Epithelial cell of proximal tubule (primary cell): ENCODE measurements at regions not wholly inside any gene's neighbourhood (a gene's known extent, or its start where the extent isn't known, plus 50 kb on each side); places are given as distances from the start of the nearest gene placed in this dataset.

Experiments used
- DNase-seq: peaks from one replicate; pipeline ENCODE4 v3.0.0-alpha.2; 2011; ENCODE audit warnings: low read depth
- H3K4me3 ChIP-seq: 2 replicates; pipeline ENCODE4 v1.5.1; 2011; ENCODE audit warnings: low read depth, mild to moderate bottlenecking, low read length
- TF ChIP-seq, protein P1 (sequence below): conservative IDR thresholded peaks from 2 replicates; pipeline ENCODE4 v1.5.1; 2012; ENCODE audit warnings: low read depth, mild to moderate bottlenecking, low read length

DNA sequence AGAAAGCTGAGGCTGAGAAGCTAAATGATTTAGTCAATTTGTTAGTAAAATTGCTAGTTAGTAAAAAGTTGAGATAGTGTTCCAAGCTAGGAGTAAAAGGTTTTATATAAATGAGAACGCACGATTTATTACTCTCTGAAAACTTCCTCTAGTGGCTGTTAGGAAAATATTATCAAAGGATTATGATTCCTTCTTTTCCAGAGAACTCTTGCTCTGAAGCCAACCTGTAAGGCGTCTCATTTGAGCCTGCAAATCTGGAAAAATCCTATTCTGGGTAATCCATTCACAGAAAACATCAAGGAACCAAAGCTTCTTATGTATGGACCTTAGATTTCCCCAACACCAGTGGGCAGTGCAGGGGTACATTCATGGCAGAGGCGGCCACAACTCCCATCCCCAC, 252.7 kb downstream of the SOD2 start:
- DNase-seq, result no peak
- H3K4me3 ChIP-seq, result no peak overlapping the region
- TF ChIP-seq, protein P1, sequence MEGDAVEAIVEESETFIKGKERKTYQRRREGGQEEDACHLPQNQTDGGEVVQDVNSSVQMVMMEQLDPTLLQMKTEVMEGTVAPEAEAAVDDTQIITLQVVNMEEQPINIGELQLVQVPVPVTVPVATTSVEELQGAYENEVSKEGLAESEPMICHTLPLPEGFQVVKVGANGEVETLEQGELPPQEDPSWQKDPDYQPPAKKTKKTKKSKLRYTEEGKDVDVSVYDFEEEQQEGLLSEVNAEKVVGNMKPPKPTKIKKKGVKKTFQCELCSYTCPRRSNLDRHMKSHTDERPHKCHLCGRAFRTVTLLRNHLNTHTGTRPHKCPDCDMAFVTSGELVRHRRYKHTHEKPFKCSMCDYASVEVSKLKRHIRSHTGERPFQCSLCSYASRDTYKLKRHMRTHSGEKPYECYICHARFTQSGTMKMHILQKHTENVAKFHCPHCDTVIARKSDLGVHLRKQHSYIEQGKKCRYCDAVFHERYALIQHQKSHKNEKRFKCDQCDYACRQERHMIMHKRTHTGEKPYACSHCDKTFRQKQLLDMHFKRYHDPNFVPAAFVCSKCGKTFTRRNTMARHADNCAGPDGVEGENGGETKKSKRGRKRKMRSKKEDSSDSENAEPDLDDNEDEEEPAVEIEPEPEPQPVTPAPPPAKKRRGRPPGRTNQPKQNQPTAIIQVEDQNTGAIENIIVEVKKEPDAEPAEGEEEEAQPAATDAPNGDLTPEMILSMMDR, result no peak

DNA sequence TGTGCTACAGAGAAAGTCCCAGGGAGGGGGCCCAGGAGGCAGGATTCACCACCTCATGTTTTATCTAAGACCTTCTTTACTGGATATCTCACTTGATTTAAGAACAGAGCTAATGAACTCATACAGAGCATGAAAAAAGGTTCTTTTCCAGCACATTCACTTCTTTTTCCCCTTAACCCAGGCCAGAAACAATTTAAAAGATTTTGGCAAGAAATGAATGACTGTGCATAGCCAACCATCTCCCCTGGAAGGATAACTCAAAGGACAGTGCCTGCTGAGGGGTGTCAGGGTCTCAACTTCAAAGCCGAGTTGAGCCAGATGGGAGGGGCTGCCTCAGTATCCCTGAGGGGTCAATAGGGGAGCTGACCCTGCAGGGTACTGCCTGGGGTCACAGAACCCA, 253.4 kb downstream of the SOD2 start:
- no peak for DNase-seq
- TF ChIP-seq, protein P1, result no peak
- H3K4me3 ChIP-seq, result no peak overlapping the region

DNA sequence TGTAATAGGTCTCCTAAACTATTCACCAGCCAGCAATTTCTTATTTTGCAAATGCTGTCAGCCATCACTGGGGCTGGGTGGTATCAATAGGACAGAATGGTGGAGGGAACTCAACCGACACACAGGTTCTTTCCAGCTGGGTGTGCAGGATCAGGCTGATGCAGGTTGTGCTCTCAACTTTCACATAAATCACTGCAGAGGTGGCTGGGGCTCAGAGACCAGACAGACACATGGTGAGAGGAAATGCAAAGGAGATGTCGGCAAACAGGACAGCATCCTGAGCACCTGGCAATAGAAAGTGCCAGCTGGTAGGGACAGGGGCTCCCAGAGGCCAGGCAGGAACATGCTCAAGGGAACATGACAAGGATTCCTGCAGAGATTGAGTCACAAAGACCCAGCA, 254.9 kb downstream of the SOD2 start:
- DNase-seq, result no peak
- no peak overlapping the region for H3K4me3 ChIP-seq
- TF ChIP-seq, protein P1, result no peak

DNA sequence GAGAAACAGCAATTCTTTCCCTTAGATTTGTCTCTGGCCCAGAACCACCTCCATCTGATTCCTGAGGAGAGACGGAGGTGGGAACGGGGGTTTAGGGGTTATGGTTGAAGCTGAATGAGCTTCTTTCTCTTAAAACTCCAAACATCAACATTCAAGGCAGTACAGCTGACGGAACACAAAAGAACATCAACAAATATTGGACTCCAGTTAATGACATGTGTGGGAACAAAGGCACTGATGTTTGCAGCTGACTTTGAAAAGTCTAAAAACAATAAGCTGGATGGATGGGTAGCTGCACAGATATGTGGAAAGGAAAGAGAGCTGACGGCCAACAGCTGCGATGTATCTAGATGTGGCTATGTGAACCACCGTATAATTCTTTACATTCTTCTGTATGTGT, 256.5 kb downstream of the SOD2 start:
- DNase-seq, result no peak
- no peak overlapping the region for H3K4me3 ChIP-seq
- TF ChIP-seq, protein P1, result no peak

DNA sequence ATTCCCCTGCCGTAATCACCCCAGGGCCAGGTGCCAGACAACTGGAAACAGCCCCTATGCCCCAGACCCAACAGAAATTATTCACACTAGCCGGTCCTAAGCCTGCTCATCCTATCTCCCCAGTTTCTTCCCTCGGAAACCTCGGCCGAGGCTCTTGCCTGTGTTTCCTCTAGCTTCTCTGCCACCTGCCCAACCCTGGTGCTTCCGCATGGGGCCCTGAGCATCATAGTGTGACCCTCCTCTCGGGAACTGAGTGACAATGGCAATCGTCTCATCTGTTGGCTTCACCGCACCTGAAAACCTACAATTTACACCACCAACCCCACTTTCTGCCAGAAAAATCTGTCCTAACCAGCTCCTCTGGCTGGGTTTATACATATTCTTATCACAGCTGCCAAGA, 257.3 kb downstream of the SOD2 start:
- TF ChIP-seq, protein P1, result no peak
- no peak for DNase-seq
- H3K4me3 ChIP-seq, result no peak overlapping the region

DNA sequence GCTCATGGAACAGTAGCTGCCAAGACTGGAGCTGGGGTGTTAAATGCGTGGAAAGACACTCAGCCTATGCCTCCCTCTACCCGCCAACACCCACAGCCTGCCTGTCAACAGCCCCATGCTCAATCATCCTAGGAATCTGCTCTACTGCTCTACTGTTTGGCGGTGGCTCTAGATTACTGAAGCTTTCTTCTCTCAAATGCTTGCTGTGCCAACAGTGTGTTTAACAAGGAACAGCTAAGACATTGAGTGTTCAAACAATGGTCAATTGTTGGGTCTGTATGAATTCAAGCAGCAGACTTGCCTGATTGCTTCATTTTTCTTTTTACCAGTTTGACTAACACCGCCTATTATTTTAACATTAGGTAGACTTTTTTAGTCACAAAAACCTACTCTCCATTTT, 258.6 kb downstream of the SOD2 start:
- TF ChIP-seq, protein P1, result no peak
- no peak overlapping the region for H3K4me3 ChIP-seq
- no peak for DNase-seq

DNA sequence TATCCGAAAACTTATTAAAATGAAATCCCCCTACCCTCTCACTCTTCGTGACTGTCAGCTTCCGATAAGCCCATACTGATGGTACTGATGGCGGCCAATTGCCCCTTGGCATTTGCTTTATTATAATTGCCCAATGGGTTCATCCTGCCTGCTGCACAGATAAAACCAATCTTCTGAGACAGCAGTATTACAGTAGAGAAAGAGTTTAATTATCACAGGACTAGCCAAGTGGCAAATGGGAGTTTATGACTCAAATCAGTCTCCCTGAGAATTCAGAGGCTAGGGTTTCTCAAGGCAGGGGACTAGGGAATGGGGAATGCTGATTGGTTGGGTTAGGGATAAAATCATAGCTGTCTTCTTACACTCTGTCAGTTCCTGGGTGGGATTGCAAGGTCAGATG, 259.5 kb downstream of the SOD2 start:
- DNase-seq, result no peak
- no peak overlapping the region for H3K4me3 ChIP-seq
- TF ChIP-seq, protein P1, result no peak
